ENCODE measurements at regions not wholly inside any gene's neighbourhood (a gene's known extent, or its start where the extent isn't known, plus 50 kb on each side); places are given as distances from the start of the nearest gene placed in this dataset.

DNA sequence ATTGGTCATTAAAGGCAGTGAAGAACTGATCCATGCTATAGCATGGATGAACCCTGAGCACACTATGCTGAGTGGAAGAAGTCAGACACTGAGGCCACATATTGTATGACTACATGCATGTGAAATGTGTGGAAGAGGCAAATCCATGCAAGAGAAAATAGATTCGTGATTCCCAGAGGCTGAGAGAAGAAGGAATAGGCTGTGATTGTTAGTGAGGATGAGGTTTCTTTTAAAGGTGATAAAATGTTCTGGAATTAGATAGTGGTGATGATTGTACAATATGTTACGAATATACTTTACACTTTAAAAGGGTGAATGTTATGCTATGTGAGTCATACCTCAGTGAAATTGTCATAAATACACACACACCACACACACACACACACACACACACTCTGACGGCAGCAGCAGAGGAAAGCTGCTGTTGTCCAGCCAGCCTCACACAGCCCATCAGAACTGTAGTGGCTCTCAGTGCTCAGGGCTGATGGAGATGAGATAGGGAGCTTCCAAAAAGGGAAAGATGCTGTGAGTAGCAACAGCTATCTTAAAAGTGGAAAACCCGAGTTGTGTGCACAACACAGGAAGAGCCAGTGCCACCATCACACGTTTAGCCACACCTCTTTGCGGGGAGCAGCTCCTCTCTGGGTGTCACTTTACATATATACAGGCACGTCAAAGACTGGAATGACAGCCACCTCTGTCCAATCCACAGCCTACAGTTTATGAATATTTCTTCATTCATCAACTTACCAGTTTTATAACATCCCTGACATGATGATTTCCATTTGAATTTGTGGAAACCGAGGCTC, 153.0 kb downstream of the SPATA19 start (continued):
- TF ChIP-seq, protein P1, sequence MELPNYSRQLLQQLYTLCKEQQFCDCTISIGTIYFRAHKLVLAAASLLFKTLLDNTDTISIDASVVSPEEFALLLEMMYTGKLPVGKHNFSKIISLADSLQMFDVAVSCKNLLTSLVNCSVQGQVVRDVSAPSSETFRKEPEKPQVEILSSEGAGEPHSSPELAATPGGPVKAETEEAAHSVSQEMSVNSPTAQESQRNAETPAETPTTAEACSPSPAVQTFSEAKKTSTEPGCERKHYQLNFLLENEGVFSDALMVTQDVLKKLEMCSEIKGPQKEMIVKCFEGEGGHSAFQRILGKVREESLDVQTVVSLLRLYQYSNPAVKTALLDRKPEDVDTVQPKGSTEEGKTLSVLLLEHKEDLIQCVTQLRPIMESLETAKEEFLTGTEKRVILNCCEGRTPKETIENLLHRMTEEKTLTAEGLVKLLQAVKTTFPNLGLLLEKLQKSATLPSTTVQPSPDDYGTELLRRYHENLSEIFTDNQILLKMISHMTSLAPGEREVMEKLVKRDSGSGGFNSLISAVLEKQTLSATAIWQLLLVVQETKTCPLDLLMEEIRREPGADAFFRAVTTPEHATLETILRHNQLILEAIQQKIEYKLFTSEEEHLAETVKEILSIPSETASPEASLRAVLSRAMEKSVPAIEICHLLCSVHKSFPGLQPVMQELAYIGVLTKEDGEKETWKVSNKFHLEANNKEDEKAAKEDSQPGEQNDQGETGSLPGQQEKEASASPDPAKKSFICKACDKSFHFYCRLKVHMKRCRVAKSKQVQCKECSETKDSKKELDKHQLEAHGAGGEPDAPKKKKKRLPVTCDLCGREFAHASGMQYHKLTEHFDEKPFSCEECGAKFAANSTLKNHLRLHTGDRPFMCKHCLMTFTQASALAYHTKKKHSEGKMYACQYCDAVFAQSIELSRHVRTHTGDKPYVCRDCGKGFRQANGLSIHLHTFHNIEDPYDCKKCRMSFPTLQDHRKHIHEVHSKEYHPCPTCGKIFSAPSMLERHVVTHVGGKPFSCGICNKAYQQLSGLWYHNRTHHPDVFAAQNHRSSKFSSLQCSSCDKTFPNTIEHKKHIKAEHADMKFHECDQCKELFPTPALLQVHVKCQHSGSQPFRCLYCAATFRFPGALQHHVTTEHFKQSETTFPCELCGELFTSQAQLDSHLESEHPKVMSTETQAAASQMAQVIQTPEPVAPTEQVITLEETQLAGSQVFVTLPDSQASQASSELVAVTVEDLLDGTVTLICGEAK (IDR thresholded peaks at IDR 0.05), result no peak
- TF ChIP-seq, protein P1 (CRISPR knock-in tag; IDR thresholded peaks at IDR 0.05), result no peak
- TF ChIP-seq, protein P2, sequence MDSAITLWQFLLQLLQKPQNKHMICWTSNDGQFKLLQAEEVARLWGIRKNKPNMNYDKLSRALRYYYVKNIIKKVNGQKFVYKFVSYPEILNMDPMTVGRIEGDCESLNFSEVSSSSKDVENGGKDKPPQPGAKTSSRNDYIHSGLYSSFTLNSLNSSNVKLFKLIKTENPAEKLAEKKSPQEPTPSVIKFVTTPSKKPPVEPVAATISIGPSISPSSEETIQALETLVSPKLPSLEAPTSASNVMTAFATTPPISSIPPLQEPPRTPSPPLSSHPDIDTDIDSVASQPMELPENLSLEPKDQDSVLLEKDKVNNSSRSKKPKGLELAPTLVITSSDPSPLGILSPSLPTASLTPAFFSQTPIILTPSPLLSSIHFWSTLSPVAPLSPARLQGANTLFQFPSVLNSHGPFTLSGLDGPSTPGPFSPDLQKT (CRISPR knock-in tag; IDR thresholded peaks at IDR 0.05; ENCODE audit: borderline replicate concordance), result no peak
- TF ChIP-seq ZNF496 (CRISPR knock-in tag; IDR thresholded peaks at IDR 0.05; ENCODE audit: insufficient replicate concordance), result no peak
